Upper lobe of left lung (tissue), 6 donors: ENCODE measurements at regions not wholly inside any gene's neighbourhood (a gene's known extent, or its start where the extent isn't known, plus 50 kb on each side); places are given as distances from the start of the nearest gene placed in this dataset.
A peak's percentile ranks its signal among the peaks of the same experiment; 100 is the strongest.

Experiments
- ATAC-seq, 2 donors: fragments of 200-7000 bp; cut with Tn5 transposase; one replicate each; pipeline ENCODE4 v1.9.1; 2022; ENCODE audit warnings: mild to moderate bottlenecking in 2 of 2, moderate library complexity in 2 of 2; ENCODE audit not compliant: low FRiP score in 2 of 2
- DNase-seq, 2 donors: peaks; one replicate each; pipeline ENCODE4 v3.0.0-alpha.2; 2019 to 2020
- H3K27ac ChIP-seq, 4 donors: fragments of 200-600 bp; sonication (generic); one replicate each; pipeline ENCODE4 v1.5.1; 2016 to 2019
- H3K27me3 ChIP-seq, 4 donors: fragments of 200-600 bp; sonication (generic); one replicate each; pipeline ENCODE4 v1.5.1; 2017 to 2019
- H3K36me3 ChIP-seq, 4 donors: fragments of 200-600 bp; sonication (generic); one replicate each; pipeline ENCODE4 v1.5.1; 2016 to 2019
- H3K4me1 ChIP-seq, 4 donors: fragments of 200-600 bp; sonication (generic); one replicate each; pipeline ENCODE4 v1.5.1; 2018 to 2019
- H3K4me3 ChIP-seq, 4 donors: fragments of 200-600 bp; sonication (generic); one replicate each; pipeline ENCODE4 v1.5.1; 2017 to 2019; ENCODE audit warnings: mild to moderate bottlenecking in 2 of 4, moderate library complexity in 1 of 4
- H3K9me3 ChIP-seq, 4 donors: fragments of 200-600 bp; sonication (generic); one replicate each; pipeline ENCODE4 v1.5.1; 2018 to 2019
- EP300 ChIP-seq, 4 donors: sonication (generic); formaldehyde crosslinking; IDR thresholded peaks; one replicate each; pipeline ENCODE4 v1.5.1; 2017; ENCODE audit warnings: antibody characterized with exemption in 4 of 4, control low read depth in 2 of 4
- POLR2A ChIP-seq, 4 donors: fragments of 450-650 bp; IDR thresholded peaks; one replicate each; pipeline ENCODE4 v1.5.1; 2016 to 2017; ENCODE audit warnings: antibody characterized with exemption in 4 of 4, mild to moderate bottlenecking in 2 of 4
- POLR2AphosphoS5 ChIP-seq, 2 donors: sonication (generic); formaldehyde crosslinking; IDR thresholded peaks; one replicate each; pipeline ENCODE4 v1.5.1; 2017; ENCODE audit warnings: antibody characterized with exemption in 2 of 2
- WGBS, 2 donors: methylation state at CpG; one replicate each; pipeline ENCODE4 v1.1.5; 2017 to 2018; 5-methylcytosine and 5-hydroxymethylcytosine counted together
- TF ChIP-seq, protein P1 (sequence below), 6 experiments: fragments of 450-650 bp in 4 of 6; fragments of 200-600 bp in 2 of 6; sonication (generic) in 2 of 6; IDR thresholded peaks; one replicate each; pipeline ENCODE4 v1.5.1; 2016 to 2019; ENCODE audit warnings: antibody characterized with exemption in 6 of 6
- donor health status: DM: no; HTN: no; CAD: no; lungs with moderate emphysema.
- donor health status: DM: no; HTN: yes; CAD: no; lungs with severe emphysema.

DNA sequence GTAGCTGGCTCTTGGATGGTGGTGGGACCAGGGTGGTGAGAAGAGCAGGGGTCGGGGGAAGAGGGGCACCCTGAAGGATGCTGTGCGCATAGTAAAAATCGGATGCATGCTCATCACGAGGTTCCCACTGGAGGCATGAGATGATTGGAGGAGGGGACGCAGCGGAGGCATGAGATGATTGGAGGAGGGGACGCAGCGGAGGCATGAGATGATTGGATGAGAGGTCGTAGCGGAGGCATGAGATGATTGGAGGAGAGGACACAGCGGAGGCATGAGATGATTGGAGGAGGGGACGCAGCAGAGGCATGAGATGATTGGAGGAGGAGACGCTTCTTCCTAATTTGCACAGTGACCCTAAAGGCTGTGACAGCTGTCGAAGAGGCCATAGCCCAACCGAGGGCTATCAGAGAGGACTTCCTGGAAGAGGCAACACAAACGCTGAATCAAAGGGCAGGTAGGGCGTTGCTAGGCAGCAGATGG is 106.7 kb downstream of the ADRA2C start:
- no peak overlapping the region for H3K27ac ChIP-seq
- 67 to 68% methylated on average over 17 of the region's 17 CpGs for WGBS, 2 donors
- no peaks in the 10 kb centered on the region for H3K36me3 ChIP-seq
- TF ChIP-seq POLR2A (IDR thresholded peaks at IDR 0.05) (no peak), EP300 (IDR thresholded peaks at IDR 0.05) (no peak), POLR2AphosphoS5 (IDR thresholded peaks at IDR 0.05) (no peak)
- TF ChIP-seq, protein P1, sequence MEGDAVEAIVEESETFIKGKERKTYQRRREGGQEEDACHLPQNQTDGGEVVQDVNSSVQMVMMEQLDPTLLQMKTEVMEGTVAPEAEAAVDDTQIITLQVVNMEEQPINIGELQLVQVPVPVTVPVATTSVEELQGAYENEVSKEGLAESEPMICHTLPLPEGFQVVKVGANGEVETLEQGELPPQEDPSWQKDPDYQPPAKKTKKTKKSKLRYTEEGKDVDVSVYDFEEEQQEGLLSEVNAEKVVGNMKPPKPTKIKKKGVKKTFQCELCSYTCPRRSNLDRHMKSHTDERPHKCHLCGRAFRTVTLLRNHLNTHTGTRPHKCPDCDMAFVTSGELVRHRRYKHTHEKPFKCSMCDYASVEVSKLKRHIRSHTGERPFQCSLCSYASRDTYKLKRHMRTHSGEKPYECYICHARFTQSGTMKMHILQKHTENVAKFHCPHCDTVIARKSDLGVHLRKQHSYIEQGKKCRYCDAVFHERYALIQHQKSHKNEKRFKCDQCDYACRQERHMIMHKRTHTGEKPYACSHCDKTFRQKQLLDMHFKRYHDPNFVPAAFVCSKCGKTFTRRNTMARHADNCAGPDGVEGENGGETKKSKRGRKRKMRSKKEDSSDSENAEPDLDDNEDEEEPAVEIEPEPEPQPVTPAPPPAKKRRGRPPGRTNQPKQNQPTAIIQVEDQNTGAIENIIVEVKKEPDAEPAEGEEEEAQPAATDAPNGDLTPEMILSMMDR (IDR thresholded peaks at IDR 0.05): no peak
- ATAC-seq: no peak
- peaks cover 0 to 37% (median 4%) of the 10 kb centered on the region in 4 donors for H3K27me3 ChIP-seq
- H3K4me1 ChIP-seq: peaks cover 0 to 10% (median 0%) of the 10 kb centered on the region in 4 donors
- DNase-seq: no peak
- no peak overlapping the region for H3K4me3 ChIP-seq
- H3K9me3 ChIP-seq: peaks cover 0 to 4% (median 1%) of the 10 kb centered on the region in 4 donors

DNA sequence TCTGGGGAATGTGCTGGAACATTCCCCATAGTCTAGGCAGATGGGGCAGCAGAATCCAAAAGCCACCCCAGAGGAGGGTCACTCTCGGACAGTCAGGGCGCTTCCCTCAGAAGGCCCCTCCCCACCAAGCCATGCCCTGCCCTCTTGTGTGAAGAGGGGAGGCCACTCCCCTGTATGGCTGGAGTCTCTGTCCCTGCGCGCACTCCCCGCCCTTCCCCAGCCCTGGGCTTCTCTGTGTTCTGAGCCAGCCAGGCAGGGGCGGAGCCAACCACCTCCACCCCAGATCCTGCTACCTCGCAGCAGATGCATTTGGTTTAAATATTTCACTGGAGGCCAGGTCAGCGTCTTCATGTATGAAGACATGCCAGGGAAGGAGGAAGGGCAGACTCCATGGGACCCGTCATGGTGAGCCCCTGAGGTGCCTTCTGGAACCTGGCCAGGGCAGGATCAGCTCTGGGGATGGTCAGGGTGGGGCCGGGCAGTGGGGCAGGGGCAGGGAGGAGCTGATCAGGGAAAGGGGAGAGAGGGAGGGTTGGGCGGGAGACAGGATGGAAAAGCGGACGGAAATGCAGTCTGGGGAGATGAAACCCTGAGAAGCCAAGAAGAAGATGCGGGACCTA is 107.3 kb downstream of the ADRA2C start:
- peaks cover 0 to 10% (median 2%) of the 10 kb centered on the region in 4 donors for H3K9me3 ChIP-seq
- 27 to 36% methylated on average over 11 of the region's 14 CpGs for WGBS, 2 donors
- no peak overlapping the region for H3K4me3 ChIP-seq
- no peak for TF ChIP-seq EP300 (IDR thresholded peaks at IDR 0.05)
- TF ChIP-seq POLR2AphosphoS5 (IDR thresholded peaks at IDR 0.05): no peak
- no peak for TF ChIP-seq POLR2A (IDR thresholded peaks at IDR 0.05)
- TF ChIP-seq, protein P1 (IDR thresholded peaks at IDR 0.05): no peak
- H3K27ac ChIP-seq: no peak overlapping the region
- H3K27me3 ChIP-seq: peaks cover 0 to 37% (median 4%) of the 10 kb centered on the region in 4 donors
- H3K36me3 ChIP-seq: no peaks in the 10 kb centered on the region
- H3K4me1 ChIP-seq: peaks cover 0 to 10% (median 0%) of the 10 kb centered on the region in 4 donors
- ATAC-seq: no peak
- DNase-seq: peak in 1 of 2 donors; percentile 15

DNA sequence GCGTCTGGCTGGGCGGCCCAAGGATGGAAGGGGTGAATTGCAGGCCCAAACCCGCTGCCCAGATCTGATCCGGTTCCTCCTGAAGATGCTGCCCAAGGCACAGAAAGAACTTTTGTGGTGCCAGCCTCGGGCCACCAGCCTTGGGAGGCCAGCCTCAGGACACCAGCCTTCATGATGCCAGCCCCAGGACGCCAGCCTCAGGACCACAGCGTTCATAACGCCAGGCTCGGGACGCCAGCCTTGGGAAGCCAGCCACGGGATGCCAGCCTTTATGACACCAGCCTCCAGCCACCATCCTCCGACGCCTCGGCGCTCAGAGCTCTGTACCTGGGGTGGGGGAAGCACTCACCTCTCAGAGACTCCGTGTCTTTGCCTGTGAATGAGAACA is 107.8 kb downstream of the ADRA2C start:
- no peak for ATAC-seq
- H3K9me3 ChIP-seq: peaks cover 0 to 10% (median 2%) of the 10 kb centered on the region in 4 donors
- no peak overlapping the region for H3K27ac ChIP-seq
- peaks cover 0 to 10% (median 0%) of the 10 kb centered on the region in 4 donors for H3K4me1 ChIP-seq
- no peak for DNase-seq
- peaks cover 0 to 37% (median 4%) of the 10 kb centered on the region in 4 donors for H3K27me3 ChIP-seq
- H3K36me3 ChIP-seq: no peaks in the 10 kb centered on the region
- 80 to 81% methylated on average over 14 to 16 of the region's 16 CpGs for WGBS, 2 donors
- H3K4me3 ChIP-seq: no peak overlapping the region
- TF ChIP-seq, protein P1 (IDR thresholded peaks at IDR 0.05): no peak
- TF ChIP-seq EP300 (IDR thresholded peaks at IDR 0.05): no peak
- TF ChIP-seq POLR2AphosphoS5 (IDR thresholded peaks at IDR 0.05): no peak
- no peak for TF ChIP-seq POLR2A (IDR thresholded peaks at IDR 0.05)

DNA sequence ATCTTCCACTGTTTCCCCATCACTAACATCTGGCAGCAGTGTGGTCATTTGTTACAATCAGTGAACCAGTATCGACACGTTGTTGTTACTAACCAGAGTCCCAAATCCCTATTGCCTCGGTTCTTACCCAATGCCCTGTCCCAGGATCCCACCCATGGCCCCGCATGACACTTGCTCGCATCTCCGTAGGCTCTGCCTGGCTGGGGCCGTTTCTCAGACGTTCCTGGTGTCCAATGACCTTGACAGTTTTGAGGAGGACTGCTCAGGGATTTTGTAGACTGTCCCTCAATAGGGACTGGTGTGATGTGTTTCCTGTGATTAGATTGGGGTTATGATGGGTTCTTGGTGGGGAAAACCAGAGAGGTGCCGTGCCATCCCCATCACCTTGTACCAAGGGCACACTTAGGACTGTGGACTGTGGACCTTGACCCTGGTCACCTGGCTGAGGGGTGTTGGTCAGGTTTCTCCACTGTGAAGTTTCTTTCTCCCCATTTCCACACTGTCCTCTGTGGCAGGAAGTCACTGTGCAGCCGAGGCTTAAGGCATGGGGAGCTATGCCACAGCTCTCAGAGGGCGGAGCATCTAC is 108.4 kb downstream of the ADRA2C start:
- peaks cover 0 to 12% (median under 1%) of the 10 kb centered on the region in 4 donors for H3K4me1 ChIP-seq
- 64 to 68% methylated on average over 10 to 11 of the region's 11 CpGs for WGBS, 2 donors
- H3K9me3 ChIP-seq: peaks cover 0 to 10% (median 2%) of the 10 kb centered on the region in 4 donors
- no peak overlapping the region for H3K27ac ChIP-seq
- no peaks in the 10 kb centered on the region for H3K36me3 ChIP-seq
- H3K27me3 ChIP-seq: peaks cover 0 to 38% (median 6%) of the 10 kb centered on the region in 4 donors
- DNase-seq (peak in 1 of 2 donors; percentile 9), ATAC-seq (no peak)
- no peak overlapping the region for H3K4me3 ChIP-seq
- TF ChIP-seq POLR2AphosphoS5 (IDR thresholded peaks at IDR 0.05) (no peak), POLR2A (IDR thresholded peaks at IDR 0.05) (no peak), EP300 (IDR thresholded peaks at IDR 0.05) (no peak)
- TF ChIP-seq, protein P1 (IDR thresholded peaks at IDR 0.05): no peak
